Glutamatergic neuron (in vitro differentiated cells): ENCODE measurements at regions not wholly inside any gene's neighbourhood (a gene's known extent, or its start where the extent isn't known, plus 50 kb on each side); places are given as distances from the start of the nearest gene placed in this dataset.

Source experiments
- DNase-seq: peaks from one replicate; pipeline ENCODE4 v3.0.0; 2022
- H3K27ac Mint-ChIP-seq: one replicate; pipeline ENCODE4 v1.8.0; 2020; ENCODE audit warnings: mild to moderate bottlenecking, mixed read lengths, inconsistent platforms; ENCODE audit not compliant: unreplicated experiment
- H3K27me3 Mint-ChIP-seq: one replicate; pipeline ENCODE4 v1.8.0; 2020; ENCODE audit warnings: mild to moderate bottlenecking, moderate library complexity, mixed read lengths, inconsistent platforms; ENCODE audit not compliant: unreplicated experiment
- H3K36me3 Mint-ChIP-seq: one replicate; pipeline ENCODE4 v1.8.0; 2020; ENCODE audit warnings: mild to moderate bottlenecking, mixed read lengths, inconsistent platforms; ENCODE audit not compliant: unreplicated experiment
- H3K4me1 Mint-ChIP-seq: one replicate; pipeline ENCODE4 v1.8.0; 2020; ENCODE audit warnings: mild to moderate bottlenecking, low read depth, mixed read lengths, inconsistent platforms; ENCODE audit not compliant: unreplicated experiment
- H3K4me3 Mint-ChIP-seq: one replicate; pipeline ENCODE4 v1.8.0; 2020; ENCODE audit warnings: mild to moderate bottlenecking, mixed read lengths, inconsistent platforms; ENCODE audit not compliant: unreplicated experiment
- H3K9me3 Mint-ChIP-seq: one replicate; pipeline ENCODE4 v1.8.0; 2020; ENCODE audit warnings: mild to moderate bottlenecking, moderate library complexity, mixed read lengths, inconsistent platforms; ENCODE audit not compliant: unreplicated experiment
- CTCF ChIP-seq: fragments of 200-600 bp; sonication (generic); IDR thresholded peaks from one replicate; pipeline ENCODE4 v1.5.0; 2021; ENCODE audit not compliant: partially characterized antibody, unreplicated experiment

GRCh38 chr5:96094904-96095303, 133.3 kb upstream of the ELL2 start:
- DNase-seq: no peak
- Mint-ChIP-seq H3K27ac (no peak overlapping the region), H3K9me3 (peaks cover 4% of the 10 kb centered on the region), H3K4me1 (peaks cover 10% of the 10 kb centered on the region), H3K4me3 (no peak overlapping the region), H3K27me3 (peaks cover 5% of the 10 kb centered on the region), H3K36me3 (peaks cover 10% of the 10 kb centered on the region)
- no peak for TF ChIP-seq CTCF

DNA sequence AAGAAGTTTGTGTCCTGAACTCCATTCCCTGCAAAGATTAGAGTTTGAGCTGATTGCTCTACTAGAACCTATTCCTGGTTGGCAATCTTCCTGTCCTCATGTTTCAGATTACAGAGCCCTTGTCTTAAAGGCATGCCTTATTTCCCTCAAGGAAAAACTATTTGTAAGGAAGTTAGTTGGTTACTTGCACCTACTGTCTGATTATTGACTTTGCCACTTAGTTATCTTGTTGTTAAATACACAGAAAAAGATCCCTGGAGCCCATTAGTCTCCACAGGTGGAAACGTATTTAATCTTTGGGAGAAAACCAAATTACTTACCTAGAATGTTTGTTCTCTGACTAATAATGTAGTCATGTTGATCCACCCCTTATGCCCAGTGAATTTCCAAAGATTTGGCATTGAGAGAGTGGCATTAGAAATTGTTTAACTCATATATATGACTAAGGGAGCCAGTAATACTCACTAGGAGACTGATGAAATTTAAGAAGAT, 132.3 kb upstream of the ELL2 start:
- no peak for DNase-seq
- TF ChIP-seq CTCF: no peak
- Mint-ChIP-seq H3K27me3 (peaks cover 5% of the 10 kb centered on the region), H3K36me3 (peaks cover 9% of the 10 kb centered on the region), H3K9me3 (peaks cover 4% of the 10 kb centered on the region), H3K4me1 (peaks cover 14% of the 10 kb centered on the region), H3K27ac (no peak overlapping the region), H3K4me3 (no peak overlapping the region)

- H3K27me3 Mint-ChIP-seq: peaks cover 5% of the 10 kb centered on the region
- peaks cover 3% of the 10 kb centered on the region for H3K36me3 Mint-ChIP-seq
- H3K9me3 Mint-ChIP-seq: peaks cover 3% of the 10 kb centered on the region
- no peak for DNase-seq
- no peak overlapping the region for H3K4me3 Mint-ChIP-seq
- H3K4me1 Mint-ChIP-seq: peaks cover 18% of the 10 kb centered on the region
- H3K27ac Mint-ChIP-seq: no peak overlapping the region
- no peak for TF ChIP-seq CTCF
Observed at GRCh38 chr5:96093340-96093739, 131.7 kb upstream of the ELL2 start.

DNA sequence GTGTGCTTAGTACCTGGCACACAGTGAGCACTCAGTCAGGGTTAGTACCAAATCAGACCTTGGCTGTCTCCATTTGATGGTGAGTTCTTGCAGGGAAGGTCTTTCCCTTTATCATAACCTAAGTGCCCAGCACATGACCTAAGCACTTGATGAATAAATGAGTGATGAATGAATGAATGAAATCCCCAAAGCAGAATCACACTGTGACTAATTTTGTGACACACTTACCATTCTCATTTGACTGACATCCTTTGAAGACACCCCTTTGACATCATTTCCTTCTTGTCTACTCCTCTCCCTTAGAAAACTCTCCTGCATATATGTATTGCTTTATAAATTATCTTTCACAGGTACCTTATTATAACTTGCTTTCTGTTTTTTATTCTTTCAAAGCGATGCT, 130.2 kb upstream of the ELL2 start:
- no peak for DNase-seq
- Mint-ChIP-seq H3K4me3 (no peak overlapping the region), H3K9me3 (no peaks in the 10 kb centered on the region), H3K36me3 (no peaks in the 10 kb centered on the region), H3K27ac (peak overlapping the region; percentile 1), H3K27me3 (peaks cover 2% of the 10 kb centered on the region), H3K4me1 (peaks cover 32% of the 10 kb centered on the region)
- no peak for TF ChIP-seq CTCF

- H3K27ac Mint-ChIP-seq: peak overlapping the region; percentile 96
- peaks cover 2% of the 10 kb centered on the region for H3K27me3 Mint-ChIP-seq
- H3K4me1 Mint-ChIP-seq: peaks cover 36% of the 10 kb centered on the region
Observed at GRCh38 chr5:96090215-96090614, 128.6 kb upstream of the ELL2 start.

More at GRCh38 chr5:96090215-96090614, 128.6 kb upstream of the ELL2 start:
- Mint-ChIP-seq H3K4me3 (peak overlapping the region; percentile 56), H3K9me3 (no peaks in the 10 kb centered on the region), H3K36me3 (no peaks in the 10 kb centered on the region)
- DNase-seq: peak; percentile 32
- no peak for TF ChIP-seq CTCF
